H1 (cell line): ENCODE measurements at regions not wholly inside any gene's neighbourhood (a gene's known extent, or its start where the extent isn't known, plus 50 kb on each side); places are given as distances from the start of the nearest gene placed in this dataset.

Experiments used
- CTCF ChIA-PET: fragments of 300-600 bp; sonication (Branson Sonifier 250); formaldehyde crosslinking; loops from one replicate; lab custom pipeline; 2021; ENCODE audit not compliant: partially characterized antibody; lab: Charles Lee
- POLR2A ChIA-PET: fragments of 300-600 bp; sonication (Branson Sonifier 250); formaldehyde crosslinking; loops from one replicate; lab custom pipeline; 2021; ENCODE audit warnings: inconsistent platforms; ENCODE audit not compliant: partially characterized antibody; lab: Charles Lee
- DNase-seq, 2 experiments: peaks; one replicate each; pipeline versions ENCODE4 v3.0.0 to v3.0.0-alpha.2; 2010 to 2022; ENCODE audit warnings: low spot score in 2 of 2, low read depth in 1 of 2, mixed read lengths in 1 of 2
- FAIRE-seq: peaks from 2 replicates; lab custom pipeline; 2011; peaks lifted over from hg19 to GRCh38; lab: Jason Lieb, UNC
- H2AFZ ChIP-seq: 2 replicates; pipeline ENCODE4 v1.8.1; 2012; ENCODE audit warnings: low read length, inconsistent platforms
- H2AK5ac ChIP-seq: 2 replicates; pipeline ENCODE4 v1.6.1; 2013; ENCODE audit warnings: low read depth, low read length
- H2BK120ac ChIP-seq: replicated peaks from 2 replicates; pipeline ENCODE3; 2013; ENCODE audit warnings: low read depth, low read length, inconsistent platforms
- H2BK12ac ChIP-seq: 2 replicates; pipeline ENCODE4 v1.6.1; 2013; ENCODE audit warnings: low read depth, low read length
- H2BK15ac ChIP-seq: 2 replicates; pipeline ENCODE4 v1.6.1; 2013; ENCODE audit warnings: low read length
- H2BK20ac ChIP-seq: 2 replicates; pipeline ENCODE4 v1.6.1; 2013; ENCODE audit warnings: low read length
- H2BK5ac ChIP-seq: 2 replicates; pipeline ENCODE4 v1.6.1; 2013; ENCODE audit warnings: low read depth, low read length
- H3K14ac ChIP-seq: 2 replicates; pipeline ENCODE4 v1.6.1; 2013; ENCODE audit warnings: inconsistent platforms; ENCODE audit not compliant: insufficient read length
- H3K18ac ChIP-seq: 2 replicates; pipeline ENCODE4 v1.6.1; 2013; ENCODE audit warnings: low read length; ENCODE audit errors: extremely low read depth
- H3K23ac ChIP-seq: 2 replicates; pipeline ENCODE4 v1.6.1; 2013; ENCODE audit warnings: inconsistent platforms; ENCODE audit not compliant: insufficient read length
- H3K23me2 ChIP-seq: 2 replicates; pipeline ENCODE4 v1.6.1; 2013; ENCODE audit warnings: low read depth, low read length
- H3K27ac ChIP-seq: 2 replicates; pipeline ENCODE4 v1.6.1; 2011; ENCODE audit warnings: low read depth, low read length, inconsistent platforms
- H3K27me3 ChIP-seq, 4 experiments: replicated peaks in 1 of 4; 1 replicate in 1 of 4; 2 replicates in 3 of 4; pipeline versions ENCODE4 v1.6.1 to v1.8.1; 2011 to 2013; ENCODE audit warnings: low read length in 3 of 4, mild to moderate bottlenecking in 3 of 4, inconsistent platforms in 2 of 4, mixed read lengths in 2 of 4, moderate library complexity in 1 of 4; ENCODE audit not compliant: control insufficient read depth in 3 of 4, insufficient read depth in 3 of 4; ENCODE audit errors: extremely low read depth in 1 of 4
- H3K36me3 ChIP-seq, 4 experiments: 2 replicates each; pipeline versions ENCODE4 v1.6.1 to v1.8.1; 2011 to 2013; ENCODE audit warnings: mild to moderate bottlenecking in 4 of 4, low read length in 3 of 4, moderate library complexity in 2 of 4, control low read depth in 1 of 4, inconsistent platforms in 1 of 4; ENCODE audit not compliant: insufficient read depth in 4 of 4, control insufficient read depth in 2 of 4
- H3K4ac ChIP-seq: replicated peaks from 2 replicates; pipeline ENCODE3; 2013; ENCODE audit warnings: low read length, low read depth, mixed read lengths, inconsistent platforms; ENCODE audit not compliant: insufficient read length
- H3K4me1 ChIP-seq, 4 experiments: replicated peaks in 1 of 4; 1 replicate in 1 of 4; 2 replicates in 3 of 4; pipeline versions ENCODE4 v1.6.1 to v1.8.1; 2011 to 2013; ENCODE audit warnings: low read length in 3 of 4, inconsistent platforms in 2 of 4, mixed read lengths in 1 of 4; ENCODE audit not compliant: insufficient read depth in 4 of 4, control insufficient read depth in 3 of 4
- H3K4me2 ChIP-seq, 2 experiments: 2 replicates each; pipeline versions ENCODE4 v1.6.1 to v1.8.1; 2011 to 2013; ENCODE audit warnings: low read depth in 2 of 2, low read length in 2 of 2, control low read depth in 1 of 2, inconsistent platforms in 1 of 2, mild to moderate bottlenecking in 1 of 2; ENCODE audit not compliant: insufficient read depth in 1 of 2
- H3K4me3 ChIP-seq, 4 experiments: fragments of 200-600, 300-600 bp in 1 of 4; sonication (generic), shearing (Covaris generic), sonication (Bioruptor Twin) in 1 of 4; 2 replicates each; pipeline versions ENCODE4 v1.5.1 to v1.8.1; 2011 to 2016; ENCODE audit warnings: low read length in 4 of 4, low read depth in 3 of 4, control low read depth in 2 of 4, inconsistent platforms in 2 of 4, mild to moderate bottlenecking in 2 of 4, mixed read lengths in 1 of 4, moderate library complexity in 1 of 4; ENCODE audit not compliant: insufficient read depth in 2 of 4; ENCODE audit errors: extremely low read depth in 1 of 4
- H3K56ac ChIP-seq: replicated peaks from 2 replicates; pipeline ENCODE3; 2013; ENCODE audit warnings: low read depth, mild to moderate bottlenecking, mixed read lengths, low read length, inconsistent platforms; ENCODE audit not compliant: insufficient read length
- H3K79me1 ChIP-seq: 2 replicates; pipeline ENCODE4 v1.6.1; 2013; ENCODE audit warnings: low read depth, low read length, control low read depth
- H3K79me2 ChIP-seq, 2 experiments: 2 replicates each; pipeline versions ENCODE4 v1.6.1 to v1.8.1; 2012 to 2013; ENCODE audit warnings: low read length in 2 of 2, mild to moderate bottlenecking in 2 of 2, inconsistent platforms in 1 of 2; ENCODE audit not compliant: insufficient read depth in 2 of 2, control insufficient read depth in 1 of 2
- H3K9ac ChIP-seq, 4 experiments: replicated peaks in 1 of 4; 1 replicate in 1 of 4; 2 replicates in 3 of 4; pipeline versions ENCODE4 v1.6.1 to v1.8.1; 2011 to 2013; ENCODE audit warnings: low read depth in 3 of 4, low read length in 3 of 4, control low read depth in 2 of 4, mild to moderate bottlenecking in 2 of 4, moderate library complexity in 2 of 4, inconsistent platforms in 1 of 4; ENCODE audit errors: extremely low read depth in 1 of 4
- H3K9me3 ChIP-seq, 2 experiments: 2 replicates each; pipeline versions ENCODE4 v1.6.1 to v1.8.1; 2012 to 2013; ENCODE audit warnings: mild to moderate bottlenecking in 2 of 2, moderate library complexity in 2 of 2, control low read depth in 1 of 2, inconsistent platforms in 1 of 2, low read depth in 1 of 2, low read length in 1 of 2, mixed read lengths in 1 of 2; ENCODE audit not compliant: insufficient read depth in 2 of 2
- H4K20me1 ChIP-seq, 2 experiments: replicated peaks in 1 of 2; 2 replicates each; pipeline versions ENCODE3 to v1.8.1; 2011 to 2013; ENCODE audit warnings: inconsistent platforms in 2 of 2, low read length in 2 of 2, mild to moderate bottlenecking in 1 of 2; ENCODE audit not compliant: insufficient read depth in 2 of 2, control insufficient read depth in 1 of 2
- H4K5ac ChIP-seq: 2 replicates; pipeline ENCODE4 v1.6.1; 2013; ENCODE audit warnings: low read length, low read depth, mixed read lengths, inconsistent platforms; ENCODE audit not compliant: insufficient read length
- H4K8ac ChIP-seq: 2 replicates; pipeline ENCODE4 v1.8.0; 2013; ENCODE audit warnings: mild to moderate bottlenecking, moderate library complexity, low read length, inconsistent platforms; ENCODE audit not compliant: insufficient read depth; ENCODE audit errors: extremely low read depth
- H4K91ac ChIP-seq: replicated peaks from 2 replicates; pipeline ENCODE3; 2013; ENCODE audit warnings: low read length, mixed read lengths, inconsistent platforms; ENCODE audit not compliant: insufficient read length
- BRCA1 ChIP-seq: IDR thresholded peaks from 2 replicates; pipeline ENCODE4 v1.6.1; 2012; ENCODE audit warnings: low read depth, low read length, improper control_type of control experiment
- CBX5 ChIP-seq: fragments of 300-800, 300-1000 bp; sonication (generic); IDR thresholded peaks from 2 replicates; pipeline ENCODE4 v1.7.1; 2016; ENCODE audit warnings: antibody characterized with exemption, low read length, low read depth
- CHD1 ChIP-seq: IDR thresholded peaks from 2 replicates; pipeline ENCODE4 v1.6.1; 2012; ENCODE audit warnings: low read depth, low read length, improper control_type of control experiment
- CTBP2 ChIP-seq: IDR thresholded peaks from 2 replicates; pipeline ENCODE4 v1.7.0; 2011; ENCODE audit warnings: borderline replicate concordance, mild to moderate bottlenecking, moderate library complexity, mixed read lengths, low read length; ENCODE audit not compliant: insufficient read depth, insufficient read length
- EGR1 ChIP-seq: IDR thresholded peaks from 2 replicates; pipeline ENCODE4 v1.6.1; 2011; ENCODE audit warnings: low read depth, low read length, borderline replicate concordance
- EZH2 ChIP-seq: fragments of 200-600 bp; sonication (generic); IDR thresholded peaks from 2 replicates; pipeline ENCODE4 v1.7.1; 2012; ENCODE audit warnings: low read depth, mild to moderate bottlenecking, moderate library complexity, low read length, inconsistent platforms; ENCODE audit not compliant: severe bottlenecking
- GABPA ChIP-seq: IDR thresholded peaks from 2 replicates; pipeline ENCODE4 v1.6.1; 2011; ENCODE audit warnings: mild to moderate bottlenecking, low read length, moderate library complexity, borderline replicate concordance; ENCODE audit not compliant: insufficient read depth
- JUN ChIP-seq: IDR thresholded peaks from 2 replicates; pipeline ENCODE4 v1.6.1; 2011; ENCODE audit warnings: low read depth, mild to moderate bottlenecking, improper control_type of control experiment, low read length
- JUND ChIP-seq: IDR thresholded peaks from 2 replicates; pipeline ENCODE4 v1.6.1; 2011; ENCODE audit warnings: mild to moderate bottlenecking, improper control_type of control experiment, low read length
- RNF2 ChIP-seq: fragments of 200-900, 300-1000 bp; sonication (generic); IDR thresholded peaks from 2 replicates; pipeline ENCODE4 v1.7.1; 2016; ENCODE audit warnings: borderline replicate concordance, low read depth, mild to moderate bottlenecking, antibody characterized with exemption, low read length; ENCODE audit not compliant: poor library complexity, severe bottlenecking; ENCODE audit errors: missing control alignments
- SIRT6 ChIP-seq: IDR thresholded peaks from one replicate; pipeline ENCODE4 v1.7.1; 2012; ENCODE audit warnings: low read length, inconsistent platforms
- SIX5 ChIP-seq: IDR thresholded peaks from 2 replicates; pipeline ENCODE4 v1.6.1; 2011; ENCODE audit warnings: mild to moderate bottlenecking, low read depth, low read length
- TAF1 ChIP-seq: IDR thresholded peaks from 2 replicates; pipeline ENCODE4 v1.6.1; 2011; ENCODE audit warnings: mild to moderate bottlenecking, low read depth, low read length

DNA sequence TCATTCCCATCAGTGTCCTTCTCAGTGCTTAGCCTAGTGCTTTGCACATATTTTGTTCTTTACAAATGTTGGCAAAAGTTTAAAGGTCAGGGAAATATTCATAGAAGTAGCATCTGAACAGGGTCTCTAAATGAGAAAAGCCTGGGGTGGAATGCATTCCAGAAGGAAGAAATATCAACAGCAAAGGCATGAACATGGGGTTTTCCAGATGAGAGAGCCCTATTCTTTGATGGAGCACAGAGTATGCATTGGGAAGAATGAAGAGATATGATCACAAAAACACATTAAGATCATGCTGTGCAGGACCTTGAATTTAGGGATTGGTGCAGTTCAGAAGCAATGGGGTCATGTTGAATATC is 140.2 kb downstream of the SNX19 start:
- Histone ChIP-seq H3K4ac (no peak overlapping the region), H3K4me1 (no peaks in the 10 kb centered on the region), H2BK20ac (no peak overlapping the region), H2BK5ac (no peak overlapping the region), H3K27ac (no peak overlapping the region), H4K20me1 (no peaks in the 10 kb centered on the region), H3K27me3 (no peaks in the 10 kb centered on the region), H3K56ac (no peak overlapping the region), H3K9me3 (no peaks in the 10 kb centered on the region), H4K8ac (no peak overlapping the region), H3K14ac (no peak overlapping the region), H4K5ac (no peak overlapping the region), H3K9ac (no peak overlapping the region), H2BK15ac (no peak overlapping the region), H2AFZ (no peak overlapping the region), H3K23ac (no peak overlapping the region), H3K4me3 (no peak overlapping the region), H3K36me3 (no peaks in the 10 kb centered on the region), H3K79me2 (no peaks in the 10 kb centered on the region), H2AK5ac (no peak overlapping the region), H3K4me2 (no peak overlapping the region), H3K79me1 (no peaks in the 10 kb centered on the region), H3K23me2 (peaks cover 3% of the 10 kb centered on the region; the same call in 1 of the 2 replicates), H4K91ac (no peak overlapping the region), H2BK120ac (no peak overlapping the region), H2BK12ac (no peak overlapping the region), H3K18ac (no peak overlapping the region)
- no peak for FAIRE-seq
- ChIA-PET POLR2A (no interaction called here), CTCF (no interaction called here)
- no peak for DNase-seq
- TF ChIP-seq SIRT6 (no peak), JUND (no peak), JUN (no peak), GABPA (no peak), CTBP2 (no peak), CBX5 (no peak), EGR1 (no peak), BRCA1 (no peak), EZH2 (no peak), SIX5 (no peak), TAF1 (no peak), RNF2 (no peak), CHD1 (no peak)
